ENCODE measurements at regions not wholly inside any gene's neighbourhood (a gene's known extent, or its start where the extent isn't known, plus 50 kb on each side); places are given as distances from the start of the nearest gene placed in this dataset.

GRCh38 chr6:163970846-163971564, 556.5 kb downstream of the QKI start:
- Histone ChIP-seq H3K36me3 (no peaks in the 10 kb centered on the region), H3K27me3 (no peaks in the 10 kb centered on the region), H3K4me3 (no peak overlapping the region), H3K4me1 (no peaks in the 10 kb centered on the region), H3K9me3 (peaks cover 0 to 3% (median 0%) of the 10 kb centered on the region in 4 donors), H3K27ac (no peak overlapping the region)
- intact Hi-C loops (cut with DNase I), result no loop called here
- ATAC-seq (no peak), DNase-seq (no peak)
- TF ChIP-seq CTCF (IDR thresholded peaks at IDR 0.05) (no peak), POLR2A (IDR thresholded peaks at IDR 0.05) (no peak)
- WGBS (ENCODE audit: insufficient coverage, low coverage, low lambda C conversion rate, missing lambda C conversion rate), result 86% methylated on average over 5 of the region's 13 CpGs

- DNase-seq, result no peak
- no peak overlapping the region for H3K27ac ChIP-seq
- no peak for TF ChIP-seq CTCF (IDR thresholded peaks at IDR 0.05)
- TF ChIP-seq POLR2A (IDR thresholded peaks at IDR 0.05), result no peak
- no peaks in the 10 kb centered on the region for H3K36me3 ChIP-seq
- H3K9me3 ChIP-seq, result no peaks in the 10 kb centered on the region
- peak in 3 of 4 donors; percentile 30 to 45 (median 33) for ATAC-seq
- no peaks in the 10 kb centered on the region for H3K4me1 ChIP-seq
- H3K4me3 ChIP-seq, result no peak overlapping the region
- intact Hi-C loops (cut with DNase I), result loop anchor here in 1 of 2 donors (10.0 kb wide), 1 partner anchor 791 kb away; no protein-coding TSS in a partner anchor
- no peaks in the 10 kb centered on the region for H3K27me3 ChIP-seq
- WGBS (ENCODE audit: insufficient coverage, low coverage, low lambda C conversion rate, missing lambda C conversion rate), result 60% methylated on average over 14 of the region's 14 CpGs
Measured at GRCh38 chr6:163965426-163966348, 551.2 kb downstream of the QKI start.

- ATAC-seq, result no peak
- no peak for DNase-seq
- intact Hi-C loops (cut with DNase I), result loop anchor here in 1 of 2 donors (10.0 kb wide), 1 partner anchor 790 kb away; no protein-coding TSS in a partner anchor
- no peaks in the 10 kb centered on the region for H3K9me3 ChIP-seq
- H3K27ac ChIP-seq, result no peak overlapping the region
- H3K4me1 ChIP-seq, result no peaks in the 10 kb centered on the region
- TF ChIP-seq POLR2A (IDR thresholded peaks at IDR 0.05), result no peak
- no peak for TF ChIP-seq CTCF (IDR thresholded peaks at IDR 0.05)
- no peaks in the 10 kb centered on the region for H3K27me3 ChIP-seq
- WGBS (ENCODE audit: insufficient coverage, low coverage, low lambda C conversion rate, missing lambda C conversion rate), result 63% methylated on average over 5 of the region's 6 CpGs
- H3K36me3 ChIP-seq, result no peaks in the 10 kb centered on the region
- no peak overlapping the region for H3K4me3 ChIP-seq
Measured at GRCh38 chr6:163964789-163965188, 550.3 kb downstream of the QKI start.

GRCh38 chr6:163963205-163964120, 548.9 kb downstream of the QKI start:
- DNase-seq, result no peak
- Histone ChIP-seq H3K9me3 (no peaks in the 10 kb centered on the region), H3K4me3 (no peak overlapping the region), H3K36me3 (no peaks in the 10 kb centered on the region), H3K27ac (no peak overlapping the region), H3K4me1 (no peaks in the 10 kb centered on the region), H3K27me3 (no peaks in the 10 kb centered on the region)
- 77% methylated on average over 15 of the region's 23 CpGs for WGBS (ENCODE audit: insufficient coverage, low coverage, low lambda C conversion rate, missing lambda C conversion rate)
- no peak for ATAC-seq
- intact Hi-C loops (cut with DNase I), result loop anchor here in 1 of 2 donors (10.0 kb wide), 1 partner anchor 789 kb away; no protein-coding TSS in a partner anchor
- TF ChIP-seq CTCF (IDR thresholded peaks at IDR 0.05) (no peak), POLR2A (IDR thresholded peaks at IDR 0.05) (no peak)
